ENCODE measurements at regions not wholly inside any gene's neighbourhood (a gene's known extent, or its start where the extent isn't known, plus 50 kb on each side); places are given as distances from the start of the nearest gene placed in this dataset.

- TF ChIP-seq EZH2phosphoT487 (IDR thresholded peaks at IDR 0.05; ENCODE audit: borderline replicate concordance, low read length) (no peak), CTCF (IDR thresholded peaks at IDR 0.05; ENCODE audit: low read depth, low read length, poor library complexity, severe bottlenecking) (no peak)
Measured at GRCh38 chr3:174640932-174641331, 218.2 kb upstream of the NAALADL2 start.
